ENCODE measurements at regions not wholly inside any gene's neighbourhood (a gene's known extent, or its start where the extent isn't known, plus 50 kb on each side); places are given as distances from the start of the nearest gene placed in this dataset.

- TF ChIP-seq EZH2 (IDR thresholded peaks at IDR 0.05; ENCODE audit: borderline replicate concordance, insufficient read depth, low read depth, low read length, poor library complexity, severe bottlenecking) = no peak
- TF ChIP-seq CTCF (IDR thresholded peaks at IDR 0.05) = no peak
These were observed 69.3 kb downstream of the FAM50B start for GRCh38 chr6:3918469-3918868.

Measured in B cell (primary cell).